Suprapubic skin (tissue), 3 donors: ENCODE measurements at regions not wholly inside any gene's neighbourhood (a gene's known extent, or its start where the extent isn't known, plus 50 kb on each side); places are given as distances from the start of the nearest gene placed in this dataset.

Source experiments
- POLR2A ChIP-seq, 2 donors: fragments of 450-650 bp; IDR thresholded peaks; one replicate each; pipeline ENCODE4 v1.6.1; 2017; ENCODE audit warnings: antibody characterized with exemption in 2 of 2, mild to moderate bottlenecking in 2 of 2, moderate library complexity in 2 of 2
- TF ChIP-seq, protein P1 (sequence below), 2 donors: fragments of 200-600 bp in 1 of 2; fragments of 450-650 bp in 1 of 2; sonication (generic) in 1 of 2; IDR thresholded peaks; one replicate each; pipeline ENCODE4 v1.5.1; 2016 to 2019; ENCODE audit warnings: antibody characterized with exemption in 2 of 2, mild to moderate bottlenecking in 1 of 2, moderate library complexity in 1 of 2

DNA sequence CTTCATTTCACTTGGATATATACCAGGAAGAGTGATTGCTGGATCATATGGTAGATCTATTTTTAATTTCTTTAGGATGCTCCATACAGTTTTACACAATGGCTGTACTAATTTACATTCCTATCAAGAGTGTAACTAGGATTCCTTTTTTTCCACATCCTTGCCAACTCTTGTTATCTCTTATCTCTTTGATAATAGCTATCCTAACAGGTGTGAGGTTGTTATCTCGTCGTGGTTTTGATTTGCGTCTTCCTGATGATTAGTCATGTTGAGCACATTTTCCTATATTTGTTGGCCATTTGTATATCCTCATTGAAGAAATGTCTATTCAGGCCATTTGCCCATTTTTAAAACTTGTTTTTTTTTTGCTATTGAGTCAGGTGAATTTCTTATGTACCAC lies 552.4 kb downstream of the RFPL4B start:
- TF ChIP-seq, protein P1, sequence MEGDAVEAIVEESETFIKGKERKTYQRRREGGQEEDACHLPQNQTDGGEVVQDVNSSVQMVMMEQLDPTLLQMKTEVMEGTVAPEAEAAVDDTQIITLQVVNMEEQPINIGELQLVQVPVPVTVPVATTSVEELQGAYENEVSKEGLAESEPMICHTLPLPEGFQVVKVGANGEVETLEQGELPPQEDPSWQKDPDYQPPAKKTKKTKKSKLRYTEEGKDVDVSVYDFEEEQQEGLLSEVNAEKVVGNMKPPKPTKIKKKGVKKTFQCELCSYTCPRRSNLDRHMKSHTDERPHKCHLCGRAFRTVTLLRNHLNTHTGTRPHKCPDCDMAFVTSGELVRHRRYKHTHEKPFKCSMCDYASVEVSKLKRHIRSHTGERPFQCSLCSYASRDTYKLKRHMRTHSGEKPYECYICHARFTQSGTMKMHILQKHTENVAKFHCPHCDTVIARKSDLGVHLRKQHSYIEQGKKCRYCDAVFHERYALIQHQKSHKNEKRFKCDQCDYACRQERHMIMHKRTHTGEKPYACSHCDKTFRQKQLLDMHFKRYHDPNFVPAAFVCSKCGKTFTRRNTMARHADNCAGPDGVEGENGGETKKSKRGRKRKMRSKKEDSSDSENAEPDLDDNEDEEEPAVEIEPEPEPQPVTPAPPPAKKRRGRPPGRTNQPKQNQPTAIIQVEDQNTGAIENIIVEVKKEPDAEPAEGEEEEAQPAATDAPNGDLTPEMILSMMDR (IDR thresholded peaks at IDR 0.05), result no peak
- no peak for TF ChIP-seq POLR2A (IDR thresholded peaks at IDR 0.05)
